PC-3 (cell line): ENCODE measurements at regions not wholly inside any gene's neighbourhood (a gene's known extent, or its start where the extent isn't known, plus 50 kb on each side); places are given as distances from the start of the nearest gene placed in this dataset.

ENCODE experiments used
- ATAC-seq: fragments of 200-7000 bp; cut with Tn5 transposase; 2 replicates; pipeline ENCODE4 v1.9.1; 2020; ENCODE audit warnings: mild to moderate bottlenecking, moderate library complexity
- BruUV-seq: library from RNA; stranded (reverse); fragments of 400-500 nt; replicated peaks from 2 replicates; lab custom pipeline; 2021; lab: Mats Ljungman, UMichigan
- CTCF ChIA-PET: fragments of 300-600 bp; sonication (Branson Sonifier 250); formaldehyde crosslinking; loops from one replicate; lab custom pipeline; 2022; ENCODE audit warnings: antibody characterized with exemption; lab: Charles Lee
- POLR2A ChIA-PET: fragments of 300-600 bp; sonication (Branson Sonifier 250); formaldehyde crosslinking; loops from one replicate; lab custom pipeline; 2022; ENCODE audit warnings: antibody characterized with exemption; ENCODE audit not compliant: unreplicated experiment; lab: Charles Lee
- DNase-seq: peaks from one replicate; pipeline ENCODE4 v3.0.0-alpha.2; 2015
- H2AFZ ChIP-seq: fragments of 300-600 bp; sonication (generic); 2 replicates; pipeline ENCODE4 v1.6.0; 2016; ENCODE audit warnings: antibody characterized with exemption, low read length
- H3F3A ChIP-seq: fragments of 300-600 bp; sonication (generic); one replicate; pipeline ENCODE4 v1.6.0; 2017; ENCODE audit warnings: antibody characterized with exemption, low read length, control low read depth, mild to moderate bottlenecking; ENCODE audit not compliant: unreplicated experiment
- H3K27ac ChIP-seq: fragments of 300-600 bp; sonication (generic); 2 replicates; pipeline ENCODE4 v1.5.1; 2016; ENCODE audit warnings: mild to moderate bottlenecking, low read length
- H3K27me3 ChIP-seq: fragments of 300-600 bp; sonication (generic); 2 replicates; pipeline ENCODE4 v1.6.1; 2016; ENCODE audit warnings: low read length, mixed read lengths
- H3K36me3 ChIP-seq: fragments of 300-600 bp; sonication (generic); 2 replicates; pipeline ENCODE4 v1.6.1; 2016; ENCODE audit warnings: low read depth, mixed run types, low read length, mixed read lengths
- H3K4me1 ChIP-seq: fragments of 300-600 bp; sonication (generic); 2 replicates; pipeline ENCODE4 v1.5.1; 2016; ENCODE audit warnings: low read length; ENCODE audit not compliant: insufficient read depth
- H3K4me2 ChIP-seq: fragments of 300-600 bp; sonication (generic); 2 replicates; pipeline ENCODE4 v1.6.0; 2016; ENCODE audit warnings: low read length
- H3K4me3 ChIP-seq: fragments of 300-600 bp; sonication (generic); 2 replicates; pipeline ENCODE4 v1.5.1; 2016; ENCODE audit warnings: mild to moderate bottlenecking, low read length, mixed read lengths
- H3K79me2 ChIP-seq: fragments of 300-600 bp; sonication (generic); 2 replicates; pipeline ENCODE4 v1.6.1; 2017; ENCODE audit warnings: low read length, mixed read lengths
- H3K9ac ChIP-seq: fragments of 300-600 bp; sonication (generic); 2 replicates; pipeline ENCODE4 v1.6.0; 2016; ENCODE audit warnings: mild to moderate bottlenecking, low read length
- H3K9me2 ChIP-seq: fragments of 300-600 bp; sonication (generic); replicated peaks from 2 replicates; pipeline ENCODE4 v1.6.1; 2016; ENCODE audit warnings: mixed run types, low read length, mixed read lengths
- H3K9me3 ChIP-seq: fragments of 300-600 bp; sonication (generic); 2 replicates; pipeline ENCODE4 v1.6.1; 2016; ENCODE audit warnings: low read length, mixed read lengths
- H4K20me1 ChIP-seq: fragments of 300-600 bp; sonication (generic); 2 replicates; pipeline ENCODE4 v1.6.1; 2016; ENCODE audit warnings: low read length, mixed read lengths
- CTCF ChIP-seq: fragments of 300-600 bp; sonication (generic); conservative IDR thresholded peaks from 2 replicates; pipeline ENCODE4 v1.5.1; 2017; ENCODE audit warnings: antibody characterized with exemption, low read depth, mild to moderate bottlenecking, low read length
- EZH2 ChIP-seq: fragments of 300-600 bp; sonication (generic); IDR thresholded peaks from one replicate; pipeline ENCODE4 v1.6.1; 2017; ENCODE audit warnings: antibody characterized with exemption, mild to moderate bottlenecking, low read length; ENCODE audit not compliant: unreplicated experiment
- EZH2phosphoT487 ChIP-seq: fragments of 300-600 bp; sonication (generic); IDR thresholded peaks from 2 replicates; pipeline ENCODE4 v1.6.1; 2018; ENCODE audit warnings: mild to moderate bottlenecking, antibody characterized with exemption, low read length, borderline replicate concordance
- intact Hi-C: fragments of 100-400 bp; cut with micrococcal nuclease; formaldehyde crosslinking; loops from 2 replicates; pipeline ENCODE4 v1.9.0; 2023

GRCh38 chr6:164897523-164898235 lies 411.7 kb downstream of the C6orf118 start:
- no peaks in the 10 kb centered on the region for H3K9me3 ChIP-seq
- ATAC-seq, result no peak
- intact Hi-C loops, result no loop called here

GRCh38 chr6:164889980-164890379 lies 419.4 kb downstream of the C6orf118 start:
- Histone ChIP-seq H3K27ac (no peak overlapping the region), H3F3A (no peaks in the 10 kb centered on the region), H3K27me3 (no peaks in the 10 kb centered on the region), H3K9ac (no peak overlapping the region), H3K4me3 (no peak overlapping the region), H2AFZ (no peak overlapping the region), H3K9me2 (no peaks in the 10 kb centered on the region), H3K4me2 (no peak overlapping the region), H4K20me1 (no peaks in the 10 kb centered on the region), H3K4me1 (no peaks in the 10 kb centered on the region), H3K79me2 (no peaks in the 10 kb centered on the region), H3K36me3 (no peaks in the 10 kb centered on the region), H3K9me3 (no peaks in the 10 kb centered on the region)
- POLR2A ChIA-PET, result no interaction called here
- TF ChIP-seq CTCF (no peak), EZH2phosphoT487 (no peak), EZH2 (no peak)
- no TSS peak for BruUV-seq
- DNase-seq (no peak), ATAC-seq (no peak)
- CTCF ChIA-PET, result no interaction called here
- intact Hi-C loops, result no loop called here

More at GRCh38 chr6:164897523-164898235, 411.7 kb downstream of the C6orf118 start:
- no peak overlapping the region for H3K9ac ChIP-seq
- H3K4me1 ChIP-seq, result no peaks in the 10 kb centered on the region
- H3K27me3 ChIP-seq, result no peaks in the 10 kb centered on the region
- POLR2A ChIA-PET, result no interaction called here
- no peak overlapping the region for H3K27ac ChIP-seq
- H3K36me3 ChIP-seq, result no peaks in the 10 kb centered on the region
- no peak overlapping the region for H3K4me3 ChIP-seq
- H3K9me2 ChIP-seq, result no peaks in the 10 kb centered on the region
- no peak overlapping the region for H2AFZ ChIP-seq
- CTCF ChIA-PET, result no interaction called here
- H3F3A ChIP-seq, result no peaks in the 10 kb centered on the region
- H3K4me2 ChIP-seq, result no peak overlapping the region
- H3K79me2 ChIP-seq, result no peaks in the 10 kb centered on the region
- no peaks in the 10 kb centered on the region for H4K20me1 ChIP-seq
- TF ChIP-seq EZH2, result no peak
- peak; percentile 52 for TF ChIP-seq CTCF
- no TSS peak for BruUV-seq
- DNase-seq, result peak; percentile 25

- no peak for DNase-seq
- no peaks in the 10 kb centered on the region for H3K4me1 ChIP-seq
- H3K79me2 ChIP-seq, result no peaks in the 10 kb centered on the region
- H3K9me2 ChIP-seq, result no peaks in the 10 kb centered on the region
- TF ChIP-seq EZH2 (no peak), EZH2phosphoT487 (no peak), CTCF (no peak)
- H3K4me2 ChIP-seq, result no peak overlapping the region
- no peak overlapping the region for H3K9ac ChIP-seq
- ChIA-PET CTCF (no interaction called here), POLR2A (no interaction called here)
- intact Hi-C loops, result no loop called here
- no TSS peak for BruUV-seq
- no peak overlapping the region for H3K4me3 ChIP-seq
- no peaks in the 10 kb centered on the region for H4K20me1 ChIP-seq
- H2AFZ ChIP-seq, result no peak overlapping the region
- no peaks in the 10 kb centered on the region for H3K9me3 ChIP-seq
- H3K36me3 ChIP-seq, result no peaks in the 10 kb centered on the region
- ATAC-seq, result no peak
- H3K27me3 ChIP-seq, result no peaks in the 10 kb centered on the region
- H3K27ac ChIP-seq, result no peak overlapping the region
- no peaks in the 10 kb centered on the region for H3F3A ChIP-seq
Observed at GRCh38 chr6:164887660-164888059, 421.7 kb downstream of the C6orf118 start.
